WTC11 (cell line): ENCODE measurements at regions not wholly inside any gene's neighbourhood (a gene's known extent, or its start where the extent isn't known, plus 50 kb on each side); places are given as distances from the start of the nearest gene placed in this dataset.

Experiments
- ATF1 ChIP-seq: sonication (generic); formaldehyde crosslinking; IDR thresholded peaks from 2 replicates; pipeline ENCODE4 v1.8.1; 2023; ENCODE audit warnings: mild to moderate bottlenecking, moderate library complexity, missing genetic modification reagents
- CREB1 ChIP-seq: sonication (generic); formaldehyde crosslinking; IDR thresholded peaks from 2 replicates; pipeline ENCODE4 v1.8.0; 2023; ENCODE audit warnings: mild to moderate bottlenecking, missing genetic modification reagents
- FOXJ3 ChIP-seq: sonication (generic); formaldehyde crosslinking; IDR thresholded peaks from 2 replicates; pipeline ENCODE4 v1.9.0; 2021; ENCODE audit warnings: missing genetic modification reagents, mild to moderate bottlenecking, borderline replicate concordance
- TF ChIP-seq, protein P1 (sequence below): sonication (generic); formaldehyde crosslinking; IDR thresholded peaks from 2 replicates; pipeline ENCODE4 v1.8.1; 2023; ENCODE audit warnings: mild to moderate bottlenecking, missing genetic modification reagents, borderline replicate concordance

DNA sequence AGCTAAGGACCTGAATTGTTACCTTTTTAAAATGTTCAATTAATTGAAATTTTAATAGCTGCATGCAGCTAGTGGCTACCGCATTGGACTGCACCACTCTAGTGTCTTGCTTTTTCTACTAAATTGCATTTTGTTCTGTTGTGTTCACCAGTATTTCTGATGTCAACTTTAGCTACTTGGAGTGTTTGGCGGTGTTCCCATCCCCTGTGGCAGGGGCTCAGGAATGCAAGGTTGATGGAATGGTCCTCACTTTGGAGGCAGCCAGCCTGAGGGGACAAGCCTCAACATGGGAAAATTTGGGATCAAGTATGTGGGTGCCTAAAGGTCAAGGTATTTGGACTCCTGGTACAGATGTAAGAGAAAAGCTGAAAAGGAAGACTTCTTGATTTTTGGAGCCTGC is 194.6 kb upstream of the PRNP start:
- TF ChIP-seq ATF1 (no peak), CREB1 (no peak), FOXJ3 (CRISPR knock-in tag) (no peak)
- TF ChIP-seq, protein P1, sequence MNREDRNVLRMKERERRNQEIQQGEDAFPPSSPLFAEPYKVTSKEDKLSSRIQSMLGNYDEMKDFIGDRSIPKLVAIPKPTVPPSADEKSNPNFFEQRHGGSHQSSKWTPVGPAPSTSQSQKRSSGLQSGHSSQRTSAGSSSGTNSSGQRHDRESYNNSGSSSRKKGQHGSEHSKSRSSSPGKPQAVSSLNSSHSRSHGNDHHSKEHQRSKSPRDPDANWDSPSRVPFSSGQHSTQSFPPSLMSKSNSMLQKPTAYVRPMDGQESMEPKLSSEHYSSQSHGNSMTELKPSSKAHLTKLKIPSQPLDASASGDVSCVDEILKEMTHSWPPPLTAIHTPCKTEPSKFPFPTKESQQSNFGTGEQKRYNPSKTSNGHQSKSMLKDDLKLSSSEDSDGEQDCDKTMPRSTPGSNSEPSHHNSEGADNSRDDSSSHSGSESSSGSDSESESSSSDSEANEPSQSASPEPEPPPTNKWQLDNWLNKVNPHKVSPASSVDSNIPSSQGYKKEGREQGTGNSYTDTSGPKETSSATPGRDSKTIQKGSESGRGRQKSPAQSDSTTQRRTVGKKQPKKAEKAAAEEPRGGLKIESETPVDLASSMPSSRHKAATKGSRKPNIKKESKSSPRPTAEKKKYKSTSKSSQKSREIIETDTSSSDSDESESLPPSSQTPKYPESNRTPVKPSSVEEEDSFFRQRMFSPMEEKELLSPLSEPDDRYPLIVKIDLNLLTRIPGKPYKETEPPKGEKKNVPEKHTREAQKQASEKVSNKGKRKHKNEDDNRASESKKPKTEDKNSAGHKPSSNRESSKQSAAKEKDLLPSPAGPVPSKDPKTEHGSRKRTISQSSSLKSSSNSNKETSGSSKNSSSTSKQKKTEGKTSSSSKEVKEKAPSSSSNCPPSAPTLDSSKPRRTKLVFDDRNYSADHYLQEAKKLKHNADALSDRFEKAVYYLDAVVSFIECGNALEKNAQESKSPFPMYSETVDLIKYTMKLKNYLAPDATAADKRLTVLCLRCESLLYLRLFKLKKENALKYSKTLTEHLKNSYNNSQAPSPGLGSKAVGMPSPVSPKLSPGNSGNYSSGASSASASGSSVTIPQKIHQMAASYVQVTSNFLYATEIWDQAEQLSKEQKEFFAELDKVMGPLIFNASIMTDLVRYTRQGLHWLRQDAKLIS (CRISPR knock-in tag) = no peak
